Loucy (cell line): ENCODE measurements at regions not wholly inside any gene's neighbourhood (a gene's known extent, or its start where the extent isn't known, plus 50 kb on each side); places are given as distances from the start of the nearest gene placed in this dataset.

Experiments used
- EZH2phosphoT487 ChIP-seq: fragments of 200-600 bp; IDR thresholded peaks from 2 replicates; pipeline ENCODE4 v1.6.1; 2018; ENCODE audit warnings: antibody characterized with exemption, mild to moderate bottlenecking, moderate library complexity, borderline replicate concordance
- TF ChIP-seq, protein P1 (sequence below): fragments of 200-600 bp; sonication (generic); conservative IDR thresholded peaks from 2 replicates; pipeline ENCODE4 v1.5.1; 2014; ENCODE audit warnings: mild to moderate bottlenecking, antibody characterized with exemption, low read length

DNA sequence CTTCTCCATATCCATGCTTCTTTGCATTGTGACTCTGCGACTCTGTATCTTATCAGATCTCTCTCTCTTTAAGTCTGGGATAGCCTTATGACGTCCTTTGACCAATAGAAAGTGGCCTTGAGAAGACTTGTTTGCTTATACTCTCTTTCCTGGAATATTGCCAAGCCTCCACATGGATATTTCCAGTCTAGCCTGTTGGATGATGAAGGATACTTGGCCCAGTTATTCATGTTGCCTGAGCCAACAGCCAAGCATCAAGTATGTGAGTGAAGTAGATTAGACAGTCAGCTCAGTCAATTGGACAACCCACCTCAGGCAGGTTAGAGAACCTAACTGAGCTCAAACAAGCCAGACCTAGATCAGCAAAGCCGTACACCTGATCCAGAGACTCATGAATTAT, 864.2 kb upstream of the MGAT4C start:
- TF ChIP-seq, protein P1, sequence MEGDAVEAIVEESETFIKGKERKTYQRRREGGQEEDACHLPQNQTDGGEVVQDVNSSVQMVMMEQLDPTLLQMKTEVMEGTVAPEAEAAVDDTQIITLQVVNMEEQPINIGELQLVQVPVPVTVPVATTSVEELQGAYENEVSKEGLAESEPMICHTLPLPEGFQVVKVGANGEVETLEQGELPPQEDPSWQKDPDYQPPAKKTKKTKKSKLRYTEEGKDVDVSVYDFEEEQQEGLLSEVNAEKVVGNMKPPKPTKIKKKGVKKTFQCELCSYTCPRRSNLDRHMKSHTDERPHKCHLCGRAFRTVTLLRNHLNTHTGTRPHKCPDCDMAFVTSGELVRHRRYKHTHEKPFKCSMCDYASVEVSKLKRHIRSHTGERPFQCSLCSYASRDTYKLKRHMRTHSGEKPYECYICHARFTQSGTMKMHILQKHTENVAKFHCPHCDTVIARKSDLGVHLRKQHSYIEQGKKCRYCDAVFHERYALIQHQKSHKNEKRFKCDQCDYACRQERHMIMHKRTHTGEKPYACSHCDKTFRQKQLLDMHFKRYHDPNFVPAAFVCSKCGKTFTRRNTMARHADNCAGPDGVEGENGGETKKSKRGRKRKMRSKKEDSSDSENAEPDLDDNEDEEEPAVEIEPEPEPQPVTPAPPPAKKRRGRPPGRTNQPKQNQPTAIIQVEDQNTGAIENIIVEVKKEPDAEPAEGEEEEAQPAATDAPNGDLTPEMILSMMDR: no peak
- TF ChIP-seq EZH2phosphoT487: no peak
